ENCODE measurements at regions not wholly inside any gene's neighbourhood (a gene's known extent, or its start where the extent isn't known, plus 50 kb on each side); places are given as distances from the start of the nearest gene placed in this dataset.

- no peak overlapping the region for H3K4me2 ChIP-seq (replicated peaks; ENCODE audit: extremely low read depth, low read length, poor library complexity, severe bottlenecking)
- H3K79me2 ChIP-seq (ENCODE audit: insufficient read depth, low read length): no peaks in the 10 kb centered on the region
- no peaks in the 10 kb centered on the region for H3K36me3 ChIP-seq (replicated peaks in 1 of 2; ENCODE audit: control insufficient read depth in 1 of 2, insufficient read depth in 2 of 2, low read length in 2 of 2)
- no peaks in the 10 kb centered on the region for H3K27me3 ChIP-seq (ENCODE audit: control insufficient read depth in 2 of 2, insufficient read depth in 2 of 2, low read length in 2 of 2)
- no peak overlapping the region for H3K4me3 ChIP-seq (replicated peaks in 1 of 3; ENCODE audit: low read depth in 2 of 3, low read length in 3 of 3)
- no peak overlapping the region for H3K9ac ChIP-seq (ENCODE audit: insufficient read depth, low read length, poor library complexity, severe bottlenecking)
- no peaks in the 10 kb centered on the region for H3K36me3 Mint-ChIP-seq
- H3K4me1 Mint-ChIP-seq: no peaks in the 10 kb centered on the region
- no peak for DNase-seq
- H3K27ac Mint-ChIP-seq: no peak overlapping the region
- H4K20me1 ChIP-seq (ENCODE audit: insufficient read depth, low read length): no peaks in the 10 kb centered on the region
- no peaks in the 10 kb centered on the region for H3K27me3 Mint-ChIP-seq (ENCODE audit: low read depth in 3 of 3)
- H3K4me1 ChIP-seq (ENCODE audit: control insufficient read depth in 1 of 2, insufficient read depth in 2 of 2, low read length in 2 of 2): no peaks in the 10 kb centered on the region
- no peak overlapping the region for H3K4me3 Mint-ChIP-seq
- no peak for TF ChIP-seq CTCF (IDR thresholded peaks at IDR 0.05)
- no peak overlapping the region for H3K27ac ChIP-seq (ENCODE audit: low read depth in 1 of 2, low read length in 2 of 2)
- H3K9me3 Mint-ChIP-seq: peaks cover 0 to 8% (median 2%) of the 10 kb centered on the region in 7 donors
- H3K9me3 ChIP-seq (replicated peaks in 1 of 2; ENCODE audit: control insufficient read depth in 1 of 2, insufficient read depth in 1 of 2, low read length in 2 of 2): peaks cover 0 to under 1% of the 10 kb centered on the region in 2 donors
- H2AFZ ChIP-seq (ENCODE audit: insufficient read depth, low read depth, low read length, poor library complexity, severe bottlenecking): no peak overlapping the region
- WGBS (ENCODE audit: insufficient coverage): 75% methylated on average over 2 of the region's 3 CpGs
- intact Hi-C loops (cut with micrococcal nuclease): no loop called here
Measured at GRCh38 chr9:1202512-1203280, 152.5 kb downstream of the DMRT2 start.

GRCh38 chr9:1207686-1208085 lies 157.5 kb downstream of the DMRT2 start:
- no peak for TF ChIP-seq CTCF (IDR thresholded peaks at IDR 0.05)
- Histone ChIP-seq H3K4me1 (ENCODE audit: control insufficient read depth in 1 of 2, insufficient read depth in 2 of 2, low read length in 2 of 2) (no peaks in the 10 kb centered on the region), H3K79me2 (ENCODE audit: insufficient read depth, low read length) (no peaks in the 10 kb centered on the region), H3K4me3 (replicated peaks in 1 of 3; ENCODE audit: low read depth in 2 of 3, low read length in 3 of 3) (no peak overlapping the region), H3K27me3 (ENCODE audit: control insufficient read depth in 2 of 2, insufficient read depth in 2 of 2, low read length in 2 of 2) (no peaks in the 10 kb centered on the region), H3K9ac (ENCODE audit: insufficient read depth, low read length, poor library complexity, severe bottlenecking) (no peak overlapping the region), H3K9me3 (replicated peaks in 1 of 2; ENCODE audit: control insufficient read depth in 1 of 2, insufficient read depth in 1 of 2, low read length in 2 of 2) (peaks cover 4% of the 10 kb centered on the region in 2 donors), H2AFZ (ENCODE audit: insufficient read depth, low read depth, low read length, poor library complexity, severe bottlenecking) (no peak overlapping the region), H3K27ac (ENCODE audit: low read depth in 1 of 2, low read length in 2 of 2) (no peak overlapping the region), H4K20me1 (ENCODE audit: insufficient read depth, low read length) (no peaks in the 10 kb centered on the region), H3K4me2 (replicated peaks; ENCODE audit: extremely low read depth, low read length, poor library complexity, severe bottlenecking) (no peak overlapping the region), H3K36me3 (replicated peaks in 1 of 2; ENCODE audit: control insufficient read depth in 1 of 2, insufficient read depth in 2 of 2, low read length in 2 of 2) (no peaks in the 10 kb centered on the region)
- H3K27me3 Mint-ChIP-seq (ENCODE audit: low read depth in 3 of 3): peaks cover 0 to 3% (median 3%) of the 10 kb centered on the region in 3 donors
- no peaks in the 10 kb centered on the region for H3K36me3 Mint-ChIP-seq
- no peaks in the 10 kb centered on the region for H3K4me1 Mint-ChIP-seq
- H3K4me3 Mint-ChIP-seq: no peak overlapping the region
- no CpG with 5 or more reads among the region's 3 CpGs for WGBS (ENCODE audit: insufficient coverage)
- intact Hi-C loops (cut with micrococcal nuclease): no loop called here
- DNase-seq: no peak
- H3K9me3 Mint-ChIP-seq: peaks cover 3 to 15% (median 9%) of the 10 kb centered on the region in 7 donors
- no peak overlapping the region for H3K27ac Mint-ChIP-seq

All from CD14-positive monocyte (primary cell).